GM21786 (cell line): ENCODE measurements at regions not wholly inside any gene's neighbourhood (a gene's known extent, or its start where the extent isn't known, plus 50 kb on each side); places are given as distances from the start of the nearest gene placed in this dataset.
"Not testable (repeated sequence)": the region's sequence is repeated elsewhere in the genome, so short reads cannot be mapped to it uniquely, and the experiment has no call there.

Experiments
- ATAC-seq: cut with Tn5 transposase; IDR thresholded peaks from one replicate; pipeline ENCODE4 v1.9.1; 2021; ENCODE audit not compliant: unreplicated experiment

DNA sequence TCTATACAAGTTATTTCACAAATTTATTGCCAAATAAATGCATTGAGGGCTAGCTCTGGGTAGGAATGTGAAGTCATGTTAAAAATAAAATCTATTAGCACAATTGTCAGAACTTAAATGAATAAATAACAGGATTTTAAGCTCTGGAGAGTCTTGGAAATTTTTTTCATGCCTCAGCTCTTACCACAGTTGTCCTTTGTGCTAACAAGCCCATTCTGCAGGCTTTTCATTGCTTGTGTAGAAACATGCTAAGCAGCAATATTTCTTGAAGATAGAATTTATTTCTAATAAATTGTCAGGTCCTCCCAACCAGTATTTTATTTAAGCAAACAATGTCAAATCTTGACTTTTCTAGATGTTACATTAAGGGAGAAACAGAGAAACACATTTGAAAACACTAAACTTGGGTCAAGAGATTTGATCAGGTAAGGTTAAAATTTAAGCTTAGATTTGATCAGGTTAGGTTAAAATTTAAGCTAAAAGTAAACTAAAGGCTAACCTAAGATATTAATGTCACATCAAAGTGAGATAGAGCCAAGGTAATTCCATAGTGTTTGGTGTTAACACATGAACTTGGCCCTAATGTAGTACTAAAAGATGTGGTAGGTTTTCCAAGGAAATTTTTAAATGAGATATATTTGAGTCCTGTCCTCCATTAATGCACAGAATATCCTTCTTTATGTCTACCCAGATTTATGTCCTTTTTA, 179.1 kb upstream of the IL1RAPL1 start:
- ATAC-seq, result no peak

- no peak for ATAC-seq
Observed at GRCh38 chrX:28398342-28398741, 188.9 kb upstream of the IL1RAPL1 start.

DNA sequence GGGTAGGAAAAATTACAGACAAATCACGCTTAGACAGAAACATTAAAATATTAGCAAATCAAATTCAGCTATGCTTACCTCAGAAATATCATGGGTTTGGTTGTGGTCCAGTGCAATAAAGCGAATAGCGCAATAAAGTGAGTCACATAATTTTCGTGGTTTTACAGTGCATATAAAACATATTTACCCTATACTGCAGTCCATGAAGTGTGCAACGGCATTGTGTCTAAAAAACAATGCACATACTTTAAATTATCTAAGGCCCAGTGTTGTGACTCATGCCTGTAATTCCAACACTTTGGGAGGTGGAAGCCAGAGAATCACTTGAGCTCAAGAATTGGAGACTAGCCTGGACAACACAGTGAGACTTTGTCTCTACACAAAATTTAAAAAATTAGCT, 195.7 kb upstream of the IL1RAPL1 start:
- ATAC-seq, result no peak

GRCh38 chrX:28379103-28379502, 208.1 kb upstream of the IL1RAPL1 start:
- ATAC-seq, result no peak

- ATAC-seq, result not testable (repeated sequence)
Observed at GRCh38 chrX:28367649-28368048, 219.6 kb upstream of the IL1RAPL1 start.

- ATAC-seq, result no peak
Observed at GRCh38 chrX:28351801-28352200, 235.4 kb upstream of the IL1RAPL1 start.

- no peak for ATAC-seq
Observed at GRCh38 chrX:28349888-28350287, 237.4 kb upstream of the IL1RAPL1 start.

GRCh38 chrX:28347476-28347875, 239.8 kb upstream of the IL1RAPL1 start:
- no peak for ATAC-seq

DNA sequence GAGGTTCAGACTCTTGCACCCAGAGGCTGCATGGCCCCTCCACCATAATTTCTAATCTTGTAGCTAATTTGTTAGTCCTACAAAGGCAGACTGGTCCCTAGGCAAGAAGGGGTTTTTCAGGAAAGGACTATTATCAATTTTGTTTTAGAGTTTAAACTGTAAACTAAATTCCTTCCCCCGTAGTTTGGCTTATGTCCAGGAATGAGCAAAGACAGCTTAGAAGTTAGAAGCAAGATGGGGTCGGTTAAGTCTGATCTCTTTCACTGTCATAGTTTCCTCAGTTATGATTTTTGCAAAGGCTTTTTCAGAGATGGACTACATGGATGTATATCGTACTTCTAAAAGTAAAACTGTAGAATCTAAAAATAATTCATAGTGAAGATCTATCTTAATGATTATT, 258.1 kb upstream of the IL1RAPL1 start:
- no peak for ATAC-seq

- no peak for ATAC-seq
Observed at GRCh38 chrX:28324321-28324721, 262.9 kb upstream of the IL1RAPL1 start.

GRCh38 chrX:28321286-28321685, 266.0 kb upstream of the IL1RAPL1 start:
- ATAC-seq, result no peak

DNA sequence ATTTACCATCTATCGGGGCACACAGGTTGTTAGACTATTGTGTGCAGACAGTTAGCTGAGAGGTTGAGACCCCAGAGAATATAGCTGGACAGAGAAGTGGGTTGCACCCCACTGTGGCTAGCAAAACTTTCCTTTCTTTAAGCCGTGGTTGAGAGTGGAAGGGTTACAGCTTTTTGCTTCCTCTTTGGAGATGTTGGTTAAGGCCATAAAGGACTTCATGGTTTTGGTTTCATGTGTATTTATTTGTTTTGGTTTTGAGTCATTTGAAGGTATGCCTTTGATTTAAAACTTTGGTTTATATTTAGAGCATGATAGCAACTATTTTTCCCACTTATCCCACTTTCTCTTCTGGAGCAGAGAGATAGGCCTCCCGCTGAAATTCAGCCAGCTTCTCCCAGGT, 274.3 kb upstream of the IL1RAPL1 start:
- no peak for ATAC-seq

DNA sequence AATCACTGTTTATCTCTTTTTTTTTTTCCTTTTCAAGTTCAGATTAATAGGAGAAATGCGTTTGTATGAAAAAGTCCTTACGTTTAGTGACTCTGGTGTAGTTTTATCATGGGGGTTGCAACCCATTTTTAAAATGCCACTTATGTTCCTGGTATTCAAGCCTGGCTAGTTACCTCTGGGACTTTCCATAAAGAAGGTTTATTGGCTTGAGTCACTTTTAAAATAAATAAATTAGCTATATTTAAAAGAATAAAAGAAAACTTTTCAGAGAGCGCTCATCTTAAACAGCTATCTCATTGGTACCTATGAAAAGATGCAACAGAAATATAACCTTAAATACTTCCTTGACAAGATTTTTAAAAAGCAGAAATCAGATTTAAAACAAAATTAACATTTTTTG, 275.0 kb upstream of the IL1RAPL1 start:
- no peak for ATAC-seq

DNA sequence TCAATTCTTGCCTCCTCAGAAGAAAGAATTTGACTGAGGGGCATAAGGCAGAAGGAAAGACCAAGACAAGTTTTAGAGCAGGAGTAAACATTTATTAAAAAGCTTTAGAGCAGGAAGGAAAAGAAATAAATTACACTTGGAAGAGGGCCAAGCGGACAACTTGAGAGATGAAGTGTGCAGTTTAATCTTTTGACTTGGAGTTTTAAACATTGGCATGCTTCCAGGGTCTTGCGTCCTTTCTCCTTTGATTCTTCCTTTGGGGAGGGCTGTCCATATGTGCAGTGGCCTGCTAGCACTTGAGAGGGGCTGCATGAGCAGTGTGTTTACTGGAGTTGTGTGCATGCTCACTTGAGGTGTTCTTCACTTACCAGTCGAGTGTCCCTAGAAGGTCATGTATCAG, 275.8 kb upstream of the IL1RAPL1 start:
- ATAC-seq, result no peak

DNA sequence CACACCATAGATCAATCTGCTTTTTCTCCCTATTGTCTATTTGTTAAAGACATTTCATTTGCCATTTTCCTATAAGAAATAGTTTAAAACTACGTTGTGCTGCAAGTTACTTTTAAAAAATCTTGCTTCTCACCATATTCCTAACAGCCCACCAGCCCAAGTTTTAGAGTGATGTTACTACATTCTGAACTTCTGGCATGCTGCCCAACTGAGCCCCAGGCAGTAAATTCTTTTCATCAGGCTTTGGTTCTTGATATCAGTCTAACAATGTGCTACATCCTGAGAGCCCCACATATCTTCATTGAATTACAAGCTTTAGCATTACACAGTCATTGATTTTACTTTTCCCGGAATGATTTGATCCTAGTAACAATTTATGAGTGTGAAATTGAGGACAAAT, 283.8 kb upstream of the IL1RAPL1 start:
- no peak for ATAC-seq

GRCh38 chrX:28278726-28279125, 297.5 kb upstream of the DCAF8L1 start:
- no peak for ATAC-seq

DNA sequence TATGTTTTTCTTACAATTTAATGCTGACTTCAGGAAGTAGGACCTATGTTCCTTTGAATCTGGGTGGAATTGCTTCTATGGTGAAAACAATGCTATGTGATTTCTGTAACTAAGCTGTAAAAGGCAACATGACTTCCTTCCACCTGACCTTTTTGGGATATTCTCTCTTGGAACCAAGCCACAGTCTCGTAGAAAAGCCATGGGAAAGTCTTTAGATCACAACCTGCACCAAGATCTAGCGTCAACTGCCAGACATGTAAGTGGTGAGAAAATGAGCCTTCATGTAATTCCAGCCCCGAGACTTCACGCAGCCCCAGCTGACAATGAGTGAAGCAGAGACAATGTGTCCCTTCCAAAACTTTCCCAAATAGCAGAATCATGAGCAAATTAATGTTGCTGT, 297.0 kb upstream of the DCAF8L1 start:
- ATAC-seq, result no peak

DNA sequence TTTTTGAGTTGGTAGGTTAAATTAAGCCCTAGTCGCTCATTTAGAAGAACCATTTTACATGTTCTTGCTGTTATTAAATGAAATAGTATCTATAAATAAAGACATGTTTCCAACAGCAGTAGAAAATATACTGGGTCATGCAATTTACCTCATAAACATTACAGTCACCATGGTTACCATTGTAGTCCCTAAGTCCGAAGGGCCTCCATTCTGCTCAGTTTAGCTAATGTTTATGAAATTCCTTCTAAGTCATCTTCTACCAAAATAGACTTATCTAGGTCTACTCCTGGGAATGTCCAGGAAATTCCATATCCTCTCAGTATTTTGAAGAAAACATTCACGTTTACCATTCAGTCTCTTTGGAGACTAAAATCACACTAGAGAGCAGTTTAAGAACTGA, 292.5 kb upstream of the DCAF8L1 start:
- ATAC-seq, result no peak

GRCh38 chrX:28246675-28247074, 265.4 kb upstream of the DCAF8L1 start:
- ATAC-seq, result no peak

GRCh38 chrX:28229217-28229616, 248.0 kb upstream of the DCAF8L1 start:
- ATAC-seq, result no peak

GRCh38 chrX:28225513-28225912, 244.3 kb upstream of the DCAF8L1 start:
- ATAC-seq, result no peak

GRCh38 chrX:28223991-28224390, 242.7 kb upstream of the DCAF8L1 start:
- no peak for ATAC-seq

DNA sequence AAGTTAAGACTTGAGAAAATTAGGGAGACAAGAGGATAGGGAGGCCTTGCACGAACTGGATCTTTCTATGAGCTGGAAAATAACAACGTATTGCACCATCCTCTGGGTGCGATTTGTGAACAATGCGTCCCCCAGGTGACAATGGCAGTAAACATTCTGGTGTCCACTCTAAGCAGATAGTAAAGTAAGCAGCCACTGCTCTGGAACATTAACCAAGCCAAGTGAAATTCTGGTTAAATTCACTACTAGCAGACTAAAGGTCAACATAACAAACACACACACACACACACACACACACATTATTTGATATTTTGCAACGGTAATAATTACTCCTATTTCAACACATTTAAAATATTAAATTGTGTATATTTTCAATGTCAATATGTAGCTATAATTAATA, 242.2 kb upstream of the DCAF8L1 start:
- no peak for ATAC-seq
